ENCODE measurements at regions not wholly inside any gene's neighbourhood (a gene's known extent, or its start where the extent isn't known, plus 50 kb on each side); places are given as distances from the start of the nearest gene placed in this dataset.

DNA sequence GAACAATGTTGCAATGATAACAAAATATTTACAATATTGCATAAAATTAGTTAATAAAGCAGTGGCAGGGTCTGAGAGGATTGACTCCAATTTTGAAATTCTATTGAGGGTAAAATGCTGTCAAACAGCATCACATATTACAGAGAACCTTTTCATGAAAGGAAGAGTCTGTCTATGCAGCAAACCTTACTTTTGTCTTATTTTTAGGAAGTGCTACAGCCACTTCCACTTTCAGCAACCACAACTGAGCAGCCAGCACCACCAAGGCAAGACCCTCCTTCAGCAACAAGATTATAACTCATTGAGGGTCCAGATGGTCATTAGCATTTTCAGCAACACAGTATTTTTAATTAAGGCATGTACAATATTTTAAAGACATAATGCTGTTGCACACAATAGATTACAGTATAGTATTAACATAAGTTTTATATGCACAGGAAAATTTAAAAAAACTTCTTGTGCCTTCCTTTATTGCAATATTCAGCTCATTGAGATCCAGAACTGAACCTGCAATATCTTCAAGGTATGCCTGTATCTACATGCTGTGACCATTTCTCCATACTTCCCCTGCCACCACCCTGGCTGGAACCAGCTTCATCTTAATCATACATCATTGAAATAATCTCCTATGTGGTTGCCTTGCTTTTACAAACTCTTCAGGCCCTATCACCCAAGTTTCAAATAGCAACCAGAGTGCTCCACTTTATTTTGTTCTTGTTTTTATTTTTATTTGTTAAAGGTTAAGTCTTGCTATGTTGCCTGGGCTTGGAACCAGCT lies 711.2 kb downstream of the KCNA4 start:
- H3K4me3 Mint-ChIP-seq: no peak overlapping the region
- H3K4me1 Mint-ChIP-seq: no peaks in the 10 kb centered on the region
- no peak for TF ChIP-seq CTCF (IDR thresholded peaks at IDR 0.05; ENCODE audit: unreplicated experiment in 3 of 3)
- no peaks in the 10 kb centered on the region for H3K36me3 Mint-ChIP-seq (ENCODE audit: low read depth)
- no peaks in the 10 kb centered on the region for H3K27me3 Mint-ChIP-seq (ENCODE audit: low read depth)
- H3K27ac Mint-ChIP-seq: no peak overlapping the region
- H3K9me3 Mint-ChIP-seq: no peaks in the 10 kb centered on the region

- Mint-ChIP-seq H3K27me3 (ENCODE audit: low read depth) (no peaks in the 10 kb centered on the region), H3K27ac (no peak overlapping the region)
Observed at GRCh38 chr11:29300420-29300819, 716.4 kb downstream of the KCNA4 start.

DNA sequence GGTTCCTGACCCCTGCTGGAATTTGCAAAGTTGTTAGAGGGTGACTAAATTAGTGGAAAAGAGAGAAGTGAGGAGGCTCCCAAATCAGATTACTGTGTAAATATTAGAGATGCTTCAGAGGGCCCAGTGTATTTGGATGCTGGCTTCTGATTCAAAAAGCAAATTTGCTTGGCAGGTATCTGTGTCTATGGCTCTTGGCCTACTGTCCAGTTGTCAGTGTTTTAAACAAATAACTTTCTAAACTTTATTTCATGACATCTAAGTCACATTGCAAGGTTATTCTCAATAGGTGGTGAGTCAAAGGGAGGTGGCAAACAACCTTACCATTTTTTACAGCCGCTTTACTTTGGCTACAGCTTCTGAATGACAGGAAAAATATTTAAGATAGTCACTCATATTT lies 720.1 kb downstream of the KCNA4 start:
- no peaks in the 10 kb centered on the region for H3K9me3 Mint-ChIP-seq
- TF ChIP-seq CTCF (IDR thresholded peaks at IDR 0.05; ENCODE audit: unreplicated experiment in 3 of 3): no peak
- no peak overlapping the region for H3K4me3 Mint-ChIP-seq
- H3K27ac Mint-ChIP-seq: no peak overlapping the region
- no peaks in the 10 kb centered on the region for H3K27me3 Mint-ChIP-seq (ENCODE audit: low read depth)
- no peaks in the 10 kb centered on the region for H3K4me1 Mint-ChIP-seq
- H3K36me3 Mint-ChIP-seq (ENCODE audit: low read depth): no peaks in the 10 kb centered on the region

More at GRCh38 chr11:29300420-29300819, 716.4 kb downstream of the KCNA4 start:
- TF ChIP-seq CTCF (IDR thresholded peaks at IDR 0.05; ENCODE audit: unreplicated experiment in 3 of 3): no peak
- Mint-ChIP-seq H3K36me3 (ENCODE audit: low read depth) (no peaks in the 10 kb centered on the region), H3K4me1 (no peaks in the 10 kb centered on the region), H3K4me3 (no peak overlapping the region), H3K9me3 (no peaks in the 10 kb centered on the region)

DNA sequence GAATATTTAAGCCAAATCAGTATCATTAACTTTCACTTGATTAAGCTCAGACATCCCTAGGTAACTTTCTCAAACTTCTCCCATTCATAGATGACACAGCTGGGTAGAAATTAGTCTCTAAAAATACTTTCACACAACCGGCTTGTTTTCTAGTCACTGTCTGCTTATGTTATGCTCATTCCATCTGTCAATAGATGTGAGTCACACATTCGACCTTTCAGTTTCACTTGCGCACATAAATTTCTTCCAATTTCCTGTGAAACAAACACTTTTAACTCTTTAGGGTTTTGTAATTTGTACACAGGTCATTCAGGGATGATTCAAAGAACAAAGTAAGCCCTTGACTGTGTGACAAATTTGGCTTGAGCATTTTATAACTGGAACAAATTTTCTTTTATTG lies 723.0 kb downstream of the KCNA4 start:
- Mint-ChIP-seq H3K4me1 (no peaks in the 10 kb centered on the region), H3K9me3 (no peaks in the 10 kb centered on the region), H3K36me3 (ENCODE audit: low read depth) (no peaks in the 10 kb centered on the region), H3K27me3 (ENCODE audit: low read depth) (no peaks in the 10 kb centered on the region), H3K4me3 (no peak overlapping the region), H3K27ac (no peak overlapping the region)
- TF ChIP-seq CTCF (IDR thresholded peaks at IDR 0.05; ENCODE audit: unreplicated experiment in 3 of 3): no peak

DNA sequence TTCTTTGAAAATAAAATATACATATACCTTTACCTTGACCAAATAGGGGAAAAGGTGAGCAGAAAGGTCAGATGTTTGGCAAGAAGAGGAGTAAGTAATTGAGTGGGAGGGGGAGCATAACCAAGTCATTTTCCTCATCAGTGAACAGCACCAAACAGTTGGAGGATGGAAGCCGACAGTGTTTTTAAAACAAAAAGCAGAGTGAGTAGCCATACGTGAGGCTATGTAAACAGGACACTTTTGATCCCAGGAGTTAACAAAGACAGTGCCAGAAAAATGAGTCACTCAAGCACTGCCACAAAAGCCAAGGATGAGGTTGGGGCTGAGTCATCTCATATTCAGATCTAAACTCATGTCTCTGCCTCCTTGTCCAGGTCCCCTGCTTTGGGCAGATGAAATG lies 734.7 kb downstream of the KCNA4 start:
- no peaks in the 10 kb centered on the region for H3K4me1 Mint-ChIP-seq
- peaks cover 3% of the 10 kb centered on the region for H3K27me3 Mint-ChIP-seq (ENCODE audit: low read depth)
- no peaks in the 10 kb centered on the region for H3K9me3 Mint-ChIP-seq
- TF ChIP-seq CTCF (IDR thresholded peaks at IDR 0.05; ENCODE audit: unreplicated experiment in 3 of 3): no peak
- no peak overlapping the region for H3K27ac Mint-ChIP-seq
- no peaks in the 10 kb centered on the region for H3K36me3 Mint-ChIP-seq (ENCODE audit: low read depth)
- no peak overlapping the region for H3K4me3 Mint-ChIP-seq

DNA sequence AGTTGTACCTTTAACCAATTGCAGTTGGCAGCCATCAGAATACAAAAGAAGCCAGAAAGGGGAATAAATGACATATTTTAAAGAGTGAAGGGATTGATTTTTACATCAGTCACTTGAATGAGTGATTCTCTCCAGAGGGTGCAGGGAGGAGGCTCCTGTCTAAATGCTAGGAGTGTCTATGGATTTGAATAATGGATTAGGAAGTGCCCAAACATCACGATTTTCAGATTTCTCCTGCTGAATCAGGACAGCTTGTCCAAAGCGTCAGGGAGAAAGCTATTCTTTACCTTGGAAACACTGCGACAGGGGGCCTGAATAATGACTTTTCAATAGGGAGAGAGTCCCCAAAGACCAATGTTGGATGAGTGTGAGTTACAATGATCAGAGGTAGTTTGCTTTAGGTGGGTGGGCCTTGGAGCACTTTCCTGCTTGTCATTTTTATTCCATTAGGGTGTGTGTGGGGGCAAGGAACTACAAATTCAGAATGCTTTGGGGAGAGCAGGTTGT lies 735.5 kb downstream of the KCNA4 start:
- no peak for TF ChIP-seq CTCF (IDR thresholded peaks at IDR 0.05; ENCODE audit: unreplicated experiment in 3 of 3)
- H3K4me3 Mint-ChIP-seq: no peak overlapping the region
- H3K27ac Mint-ChIP-seq: no peak overlapping the region
- H3K9me3 Mint-ChIP-seq: no peaks in the 10 kb centered on the region
- H3K4me1 Mint-ChIP-seq: no peaks in the 10 kb centered on the region
- H3K27me3 Mint-ChIP-seq (ENCODE audit: low read depth): peaks cover 3% of the 10 kb centered on the region
- H3K36me3 Mint-ChIP-seq (ENCODE audit: low read depth): no peaks in the 10 kb centered on the region
